ENCODE measurements at regions not wholly inside any gene's neighbourhood (a gene's known extent, or its start where the extent isn't known, plus 50 kb on each side); places are given as distances from the start of the nearest gene placed in this dataset.

DNA sequence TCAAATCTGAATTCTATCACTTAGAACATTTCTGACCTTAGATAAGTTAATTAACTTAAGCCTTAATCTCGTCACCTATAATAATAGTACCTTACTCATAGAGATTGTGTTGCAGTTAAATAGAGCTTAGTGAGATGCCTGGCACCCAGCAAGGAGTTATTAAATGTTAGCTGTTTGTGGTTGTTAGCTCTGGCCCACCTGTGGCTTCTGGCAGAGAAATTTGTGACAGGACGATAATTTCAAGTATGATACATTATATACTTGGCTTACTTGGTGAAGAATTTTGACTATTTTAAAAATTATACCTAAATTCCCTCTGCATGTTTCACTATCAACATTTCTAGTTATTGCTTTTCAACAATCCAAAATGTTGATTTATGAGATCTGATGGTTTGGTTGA is 102.9 kb upstream of the CEP162 start:
- H3K27me3 ChIP-seq: no peaks in the 10 kb centered on the region
- intact Hi-C loops (cut with DNase I; ENCODE audit: low total_unique reads): no loop called here
- no peak overlapping the region for H3K4me3 ChIP-seq
- no peaks in the 10 kb centered on the region for H3K4me1 ChIP-seq
- H3K27ac ChIP-seq: no peak overlapping the region
- no peaks in the 10 kb centered on the region for H3K36me3 ChIP-seq
- DNase-seq (ENCODE audit: low spot score in 2 of 2): no peak
- no peaks in the 10 kb centered on the region for H3K9me3 ChIP-seq
- no peak for TF ChIP-seq POLR2A (IDR thresholded peaks at IDR 0.05)
- TF ChIP-seq POLR2AphosphoS5 (IDR thresholded peaks at IDR 0.05): no peak
- TF ChIP-seq, protein P1, sequence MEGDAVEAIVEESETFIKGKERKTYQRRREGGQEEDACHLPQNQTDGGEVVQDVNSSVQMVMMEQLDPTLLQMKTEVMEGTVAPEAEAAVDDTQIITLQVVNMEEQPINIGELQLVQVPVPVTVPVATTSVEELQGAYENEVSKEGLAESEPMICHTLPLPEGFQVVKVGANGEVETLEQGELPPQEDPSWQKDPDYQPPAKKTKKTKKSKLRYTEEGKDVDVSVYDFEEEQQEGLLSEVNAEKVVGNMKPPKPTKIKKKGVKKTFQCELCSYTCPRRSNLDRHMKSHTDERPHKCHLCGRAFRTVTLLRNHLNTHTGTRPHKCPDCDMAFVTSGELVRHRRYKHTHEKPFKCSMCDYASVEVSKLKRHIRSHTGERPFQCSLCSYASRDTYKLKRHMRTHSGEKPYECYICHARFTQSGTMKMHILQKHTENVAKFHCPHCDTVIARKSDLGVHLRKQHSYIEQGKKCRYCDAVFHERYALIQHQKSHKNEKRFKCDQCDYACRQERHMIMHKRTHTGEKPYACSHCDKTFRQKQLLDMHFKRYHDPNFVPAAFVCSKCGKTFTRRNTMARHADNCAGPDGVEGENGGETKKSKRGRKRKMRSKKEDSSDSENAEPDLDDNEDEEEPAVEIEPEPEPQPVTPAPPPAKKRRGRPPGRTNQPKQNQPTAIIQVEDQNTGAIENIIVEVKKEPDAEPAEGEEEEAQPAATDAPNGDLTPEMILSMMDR (IDR thresholded peaks at IDR 0.05): no peak

DNA sequence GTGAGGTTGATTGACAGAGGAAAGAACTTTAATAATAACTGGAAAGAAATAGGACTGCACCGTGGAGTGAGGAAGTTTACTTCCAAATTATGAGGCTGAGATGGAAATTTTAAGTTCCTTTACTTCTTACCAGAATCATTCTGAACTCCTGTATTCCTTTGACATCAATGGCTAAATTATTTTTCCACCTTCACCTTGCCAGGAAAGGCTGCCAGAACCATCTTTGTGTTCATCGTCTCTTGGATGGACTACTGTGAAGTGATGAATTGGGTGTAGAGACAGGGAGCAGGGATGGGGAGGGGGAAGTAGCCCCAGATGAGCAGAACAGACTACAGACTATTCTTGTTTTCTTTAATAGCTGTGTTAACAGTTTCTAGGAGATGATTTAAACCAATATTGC is 102.1 kb upstream of the CEP162 start:
- Histone ChIP-seq H3K36me3 (no peaks in the 10 kb centered on the region), H3K27me3 (no peaks in the 10 kb centered on the region), H3K9me3 (no peaks in the 10 kb centered on the region), H3K4me3 (no peak overlapping the region), H3K27ac (no peak overlapping the region), H3K4me1 (no peaks in the 10 kb centered on the region)
- intact Hi-C loops (cut with DNase I; ENCODE audit: low total_unique reads): no loop called here
- no peak for DNase-seq (ENCODE audit: low spot score in 2 of 2)
- TF ChIP-seq, protein P1 (IDR thresholded peaks at IDR 0.05): no peak
- no peak for TF ChIP-seq POLR2A (IDR thresholded peaks at IDR 0.05)
- TF ChIP-seq POLR2AphosphoS5 (IDR thresholded peaks at IDR 0.05): no peak

DNA sequence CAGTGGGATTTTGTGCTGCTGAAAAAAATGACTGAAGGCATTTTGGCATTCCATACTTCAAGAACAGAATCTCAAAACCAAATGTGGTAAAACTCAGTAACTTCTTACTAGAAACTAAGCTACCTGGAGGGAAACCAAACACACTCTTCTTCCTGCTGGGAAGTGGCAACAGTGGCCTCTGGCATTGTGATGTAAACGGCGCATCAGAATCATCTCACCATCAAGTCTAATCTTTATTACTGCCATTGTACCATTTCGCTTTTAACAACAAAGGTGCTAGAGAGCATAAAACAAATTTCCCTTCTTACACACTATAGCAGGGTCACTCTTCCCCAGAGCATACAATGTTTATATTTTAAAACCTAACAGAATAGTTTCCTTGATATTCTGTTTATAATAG is 101.6 kb upstream of the CEP162 start:
- no peaks in the 10 kb centered on the region for H3K4me1 ChIP-seq
- TF ChIP-seq POLR2A (IDR thresholded peaks at IDR 0.05): no peak
- TF ChIP-seq, protein P1 (IDR thresholded peaks at IDR 0.05): no peak
- H3K4me3 ChIP-seq: no peak overlapping the region
- no peak for DNase-seq (ENCODE audit: low spot score in 2 of 2)
- no peaks in the 10 kb centered on the region for H3K27me3 ChIP-seq
- no peak overlapping the region for H3K27ac ChIP-seq
- no peaks in the 10 kb centered on the region for H3K9me3 ChIP-seq
- H3K36me3 ChIP-seq: no peaks in the 10 kb centered on the region
- intact Hi-C loops (cut with DNase I; ENCODE audit: low total_unique reads): no loop called here

DNA sequence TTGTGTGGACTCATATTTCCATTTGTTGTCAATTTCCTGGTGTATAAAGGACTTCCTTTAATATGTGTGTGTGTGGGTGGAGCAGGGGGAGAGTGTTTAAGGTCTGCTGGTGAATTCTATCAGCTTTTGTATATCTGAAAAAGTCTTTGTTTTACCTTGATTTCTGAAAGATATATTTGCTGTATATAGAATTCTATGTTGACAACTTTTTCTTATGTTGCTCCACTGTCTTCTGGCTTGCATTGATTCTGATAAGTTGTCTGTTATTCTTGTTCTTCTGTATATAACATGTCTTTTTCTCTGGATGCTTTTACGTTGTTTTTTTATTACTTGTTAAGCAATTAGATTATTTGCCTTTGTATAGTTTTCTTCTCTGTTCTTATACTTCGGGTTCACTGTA is 90.0 kb upstream of the CEP162 start:
- no peaks in the 10 kb centered on the region for H3K4me1 ChIP-seq
- intact Hi-C loops (cut with DNase I; ENCODE audit: low total_unique reads): no loop called here
- no peaks in the 10 kb centered on the region for H3K36me3 ChIP-seq
- DNase-seq (ENCODE audit: low spot score in 2 of 2): no peak
- peaks cover 3 to 12% of the 10 kb centered on the region in 2 donors for H3K9me3 ChIP-seq
- H3K4me3 ChIP-seq: no peak overlapping the region
- TF ChIP-seq POLR2AphosphoS5 (IDR thresholded peaks at IDR 0.05): no peak
- TF ChIP-seq, protein P1 (IDR thresholded peaks at IDR 0.05): no peak
- TF ChIP-seq POLR2A (IDR thresholded peaks at IDR 0.05): no peak
- no peak overlapping the region for H3K27ac ChIP-seq
- no peaks in the 10 kb centered on the region for H3K27me3 ChIP-seq

DNA sequence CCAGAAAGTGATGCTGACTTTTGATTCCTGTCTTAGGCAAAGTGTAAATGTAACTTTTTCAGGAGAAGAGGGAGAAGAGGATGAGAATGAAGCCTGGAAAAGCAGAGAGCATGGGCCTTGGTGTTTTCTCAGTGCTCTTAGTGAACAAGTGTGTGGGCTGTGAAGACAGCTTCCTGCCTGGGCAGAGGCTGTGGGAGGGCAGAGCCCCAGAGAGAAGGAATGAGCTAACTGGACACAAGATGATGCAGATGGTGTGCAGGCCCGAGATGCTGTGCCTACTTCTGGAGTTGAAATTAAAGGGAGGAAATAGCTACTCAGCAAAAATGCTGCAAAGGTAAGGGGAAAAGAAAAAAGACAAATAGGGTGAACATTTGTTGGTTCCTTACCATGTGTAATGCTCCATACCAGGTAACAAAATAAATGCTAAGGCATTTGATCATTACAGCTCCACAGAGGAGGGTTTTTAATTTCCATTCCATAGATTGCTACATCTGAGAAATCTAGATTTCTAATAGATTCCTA is 87.0 kb upstream of the CEP162 start:
- H3K4me3 ChIP-seq: no peak overlapping the region
- no peaks in the 10 kb centered on the region for H3K4me1 ChIP-seq
- DNase-seq (ENCODE audit: low spot score in 2 of 2): no peak
- H3K27me3 ChIP-seq: no peaks in the 10 kb centered on the region
- peaks cover 3 to 12% of the 10 kb centered on the region in 2 donors for H3K9me3 ChIP-seq
- no peak overlapping the region for H3K27ac ChIP-seq
- H3K36me3 ChIP-seq: no peaks in the 10 kb centered on the region
- intact Hi-C loops (cut with DNase I; ENCODE audit: low total_unique reads): no loop called here
- TF ChIP-seq POLR2AphosphoS5 (IDR thresholded peaks at IDR 0.05) (no peak), POLR2A (IDR thresholded peaks at IDR 0.05) (no peak)
- TF ChIP-seq, protein P1 (IDR thresholded peaks at IDR 0.05): no peak
